Neural progenitor cell (in vitro differentiated cells): ENCODE measurements at regions not wholly inside any gene's neighbourhood (a gene's known extent, or its start where the extent isn't known, plus 50 kb on each side); places are given as distances from the start of the nearest gene placed in this dataset.

Experiments used
- DNase-seq: peaks from one replicate; pipeline ENCODE4 v3.0.0-alpha.2; 2016; ENCODE audit warnings: low spot score
- H2AFZ ChIP-seq: fragments of 200-600 bp; sonication (generic); replicated peaks from 2 replicates; pipeline ENCODE4 v1.6.1; 2016; ENCODE audit warnings: antibody characterized with exemption
- H3F3A ChIP-seq: fragments of 200-600 bp; sonication (generic); 2 replicates; pipeline ENCODE4 v1.6.1; 2016; ENCODE audit warnings: antibody characterized with exemption, low read depth
- H3K27ac ChIP-seq: fragments of 200-600 bp; sonication (generic); 2 replicates; pipeline ENCODE4 v1.5.1; 2016; ENCODE audit warnings: mild to moderate bottlenecking
- H3K27me3 ChIP-seq: fragments of 200-600 bp; sonication (generic); 2 replicates; pipeline ENCODE4 v1.6.1; 2016; ENCODE audit warnings: mild to moderate bottlenecking, moderate library complexity
- H3K36me3 ChIP-seq: fragments of 200-600 bp; sonication (generic); 2 replicates; pipeline ENCODE4 v1.5.1; 2016
- H3K4me1 ChIP-seq: fragments of 200-600 bp; sonication (generic); 2 replicates; pipeline ENCODE4 v1.6.1; 2016; ENCODE audit warnings: mixed run types
- H3K4me2 ChIP-seq: fragments of 200-600 bp; sonication (generic); 2 replicates; pipeline ENCODE4 v1.6.1; 2016
- H3K4me3 ChIP-seq: fragments of 200-600 bp; sonication (generic); 2 replicates; pipeline ENCODE4 v1.5.1; 2016
- H3K79me2 ChIP-seq: fragments of 200-600 bp; sonication (generic); 2 replicates; pipeline ENCODE4 v1.6.1; 2016; ENCODE audit warnings: low read depth
- H3K9ac ChIP-seq: fragments of 200-600 bp; sonication (generic); 2 replicates; pipeline ENCODE4 v1.6.1; 2016
- H3K9me3 ChIP-seq: fragments of 200-600 bp; sonication (generic); 2 replicates; pipeline ENCODE4 v1.5.1; 2016; ENCODE audit warnings: low read depth
- H4K20me1 ChIP-seq: fragments of 200-600 bp; sonication (generic); 2 replicates; pipeline ENCODE4 v1.6.1; 2016; ENCODE audit warnings: low read depth
- H3K27ac Mint-ChIP-seq: 3 replicates; pipeline ENCODE4 v1.8.0; 2021; ENCODE audit warnings: mixed read lengths
- H3K27me3 Mint-ChIP-seq: 2 replicates; pipeline ENCODE4 v1.8.0; 2022; ENCODE audit warnings: low read depth, mild to moderate bottlenecking, inconsistent platforms, moderate library complexity, mixed read lengths; ENCODE audit not compliant: insufficient read depth
- H3K36me3 Mint-ChIP-seq: 3 replicates; pipeline ENCODE4 v1.8.0; 2021; ENCODE audit warnings: mixed read lengths
- H3K4me1 Mint-ChIP-seq: 3 replicates; pipeline ENCODE4 v1.8.0; 2021; ENCODE audit warnings: mixed read lengths
- H3K4me3 Mint-ChIP-seq: 3 replicates; pipeline ENCODE4 v1.8.0; 2021; ENCODE audit warnings: mild to moderate bottlenecking, moderate library complexity, mixed read lengths
- H3K9me3 Mint-ChIP-seq: 3 replicates; pipeline ENCODE4 v1.8.0; 2020; ENCODE audit warnings: mixed read lengths
- EZH2 ChIP-seq: fragments of 200-600 bp; sonication (generic); IDR thresholded peaks from 2 replicates; pipeline ENCODE4 v1.6.1; 2017; ENCODE audit warnings: antibody characterized with exemption, mild to moderate bottlenecking, moderate library complexity
- EZH2phosphoT487 ChIP-seq: fragments of 200-600 bp; sonication (generic); IDR thresholded peaks from 2 replicates; pipeline ENCODE4 v1.6.1; 2017; ENCODE audit warnings: antibody characterized with exemption
- TF ChIP-seq, protein P1 (sequence below): fragments of 200-600 bp; sonication (generic); IDR thresholded peaks from 2 replicates; pipeline ENCODE4 v1.5.1; 2017; ENCODE audit warnings: antibody characterized with exemption, mild to moderate bottlenecking

DNA sequence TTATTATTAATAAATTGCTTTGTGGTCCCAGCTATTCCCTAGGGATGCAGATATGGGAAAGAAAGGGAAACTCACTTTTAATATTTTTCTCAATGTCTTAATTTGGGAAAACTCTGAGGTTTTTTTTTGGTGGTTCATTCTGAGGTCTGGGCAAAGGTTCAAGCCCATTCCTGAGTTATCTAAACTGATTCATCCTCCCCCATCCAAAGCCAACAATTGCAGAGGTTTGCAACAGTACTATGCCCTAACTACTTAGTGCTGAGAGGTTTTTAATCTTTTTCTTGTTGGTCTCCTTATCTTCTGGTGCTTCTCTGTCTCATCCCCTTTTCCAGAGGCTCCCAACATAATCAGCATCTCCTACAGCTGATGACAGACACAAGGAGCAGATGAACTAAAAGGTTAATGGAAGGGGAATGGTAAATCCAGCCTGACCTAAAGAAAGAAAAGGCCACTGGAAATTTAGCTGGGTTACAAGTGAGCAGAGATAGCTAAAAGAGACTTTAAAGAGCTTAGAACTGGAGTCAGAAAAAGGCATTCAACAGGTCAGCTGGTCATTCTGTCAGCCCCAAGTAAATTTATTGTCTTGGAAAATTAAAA is 390.4 kb downstream of the TGFB2 start:
- DNase-seq: no peak

GRCh38 chr1:218739426-218739825 is 394.3 kb downstream of the TGFB2 start:
- TF ChIP-seq, protein P1, sequence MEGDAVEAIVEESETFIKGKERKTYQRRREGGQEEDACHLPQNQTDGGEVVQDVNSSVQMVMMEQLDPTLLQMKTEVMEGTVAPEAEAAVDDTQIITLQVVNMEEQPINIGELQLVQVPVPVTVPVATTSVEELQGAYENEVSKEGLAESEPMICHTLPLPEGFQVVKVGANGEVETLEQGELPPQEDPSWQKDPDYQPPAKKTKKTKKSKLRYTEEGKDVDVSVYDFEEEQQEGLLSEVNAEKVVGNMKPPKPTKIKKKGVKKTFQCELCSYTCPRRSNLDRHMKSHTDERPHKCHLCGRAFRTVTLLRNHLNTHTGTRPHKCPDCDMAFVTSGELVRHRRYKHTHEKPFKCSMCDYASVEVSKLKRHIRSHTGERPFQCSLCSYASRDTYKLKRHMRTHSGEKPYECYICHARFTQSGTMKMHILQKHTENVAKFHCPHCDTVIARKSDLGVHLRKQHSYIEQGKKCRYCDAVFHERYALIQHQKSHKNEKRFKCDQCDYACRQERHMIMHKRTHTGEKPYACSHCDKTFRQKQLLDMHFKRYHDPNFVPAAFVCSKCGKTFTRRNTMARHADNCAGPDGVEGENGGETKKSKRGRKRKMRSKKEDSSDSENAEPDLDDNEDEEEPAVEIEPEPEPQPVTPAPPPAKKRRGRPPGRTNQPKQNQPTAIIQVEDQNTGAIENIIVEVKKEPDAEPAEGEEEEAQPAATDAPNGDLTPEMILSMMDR: no peak
- TF ChIP-seq EZH2phosphoT487 (no peak), EZH2 (no peak)
- no peak overlapping the region for H2AFZ ChIP-seq

More for the DNA sequence above, 390.4 kb downstream of the TGFB2 start:
- H3K9me3 ChIP-seq: no peaks in the 10 kb centered on the region
- TF ChIP-seq, protein P1: no peak
- TF ChIP-seq EZH2 (no peak), EZH2phosphoT487 (no peak)
- Mint-ChIP-seq H3K9me3 (no peaks in the 10 kb centered on the region), H3K36me3 (no peaks in the 10 kb centered on the region), H3K27ac (no peak overlapping the region), H3K27me3 (no peaks in the 10 kb centered on the region), H3K4me1 (no peaks in the 10 kb centered on the region), H3K4me3 (no peak overlapping the region)
- H3K79me2 ChIP-seq: no peaks in the 10 kb centered on the region
- no peaks in the 10 kb centered on the region for H3F3A ChIP-seq
- H3K4me2 ChIP-seq: no peak overlapping the region
- no peak overlapping the region for H2AFZ ChIP-seq
- H3K4me3 ChIP-seq: no peak overlapping the region
- no peak overlapping the region for H3K27ac ChIP-seq
- H3K36me3 ChIP-seq: no peaks in the 10 kb centered on the region
- no peak overlapping the region for H3K9ac ChIP-seq
- no peaks in the 10 kb centered on the region for H3K27me3 ChIP-seq
- no peaks in the 10 kb centered on the region for H4K20me1 ChIP-seq
- no peaks in the 10 kb centered on the region for H3K4me1 ChIP-seq

DNA sequence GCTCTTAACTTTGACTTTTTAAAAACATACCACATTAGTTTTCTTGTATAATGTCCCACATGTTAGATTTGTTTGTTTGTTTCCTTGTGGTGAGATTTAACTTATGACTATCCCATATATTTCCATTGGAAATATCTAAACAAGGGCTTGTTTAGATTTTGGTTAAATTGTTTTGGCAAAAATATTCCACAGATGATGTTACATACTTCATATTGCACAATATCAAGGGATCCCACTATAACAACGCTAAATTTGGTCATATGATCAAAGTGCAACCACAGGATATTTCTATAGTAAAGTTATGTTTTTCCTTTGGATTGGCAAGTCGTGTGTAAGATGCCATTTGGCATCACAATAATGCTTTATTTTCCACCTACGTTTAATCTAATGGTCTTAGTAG is 396.7 kb downstream of the TGFB2 start:
- peaks cover 2% of the 10 kb centered on the region for H3K4me1 Mint-ChIP-seq
- no peak overlapping the region for H3K9ac ChIP-seq

More at GRCh38 chr1:218739426-218739825, 394.3 kb downstream of the TGFB2 start:
- no peak for DNase-seq
- H3K4me3 ChIP-seq: no peak overlapping the region
- H3K79me2 ChIP-seq: no peaks in the 10 kb centered on the region
- H3K36me3 ChIP-seq: no peaks in the 10 kb centered on the region
- H3K27me3 ChIP-seq: no peaks in the 10 kb centered on the region
- no peak overlapping the region for H3K27ac ChIP-seq
- Mint-ChIP-seq H3K4me3 (no peak overlapping the region), H3K27ac (no peak overlapping the region), H3K4me1 (peaks cover 2% of the 10 kb centered on the region), H3K36me3 (no peaks in the 10 kb centered on the region), H3K9me3 (peaks cover 10% of the 10 kb centered on the region), H3K27me3 (no peaks in the 10 kb centered on the region)
- no peaks in the 10 kb centered on the region for H4K20me1 ChIP-seq
- H3F3A ChIP-seq: no peaks in the 10 kb centered on the region
- H3K9me3 ChIP-seq: no peaks in the 10 kb centered on the region
- no peak overlapping the region for H3K9ac ChIP-seq
- H3K4me1 ChIP-seq: no peaks in the 10 kb centered on the region
- no peak overlapping the region for H3K4me2 ChIP-seq

More for the DNA sequence above, 396.7 kb downstream of the TGFB2 start:
- H4K20me1 ChIP-seq: no peaks in the 10 kb centered on the region
- H3K4me3 Mint-ChIP-seq: no peak overlapping the region
- H3K4me3 ChIP-seq: no peak overlapping the region
- H3K4me2 ChIP-seq: no peak overlapping the region
- DNase-seq: no peak
- no peaks in the 10 kb centered on the region for H3K9me3 ChIP-seq
- no peak overlapping the region for H3K27ac Mint-ChIP-seq
- H3K9me3 Mint-ChIP-seq: peaks cover 21% of the 10 kb centered on the region
- no peaks in the 10 kb centered on the region for H3K36me3 ChIP-seq
- H3K4me1 ChIP-seq: no peaks in the 10 kb centered on the region
- H3K79me2 ChIP-seq: no peaks in the 10 kb centered on the region
- TF ChIP-seq, protein P1: no peak
- TF ChIP-seq EZH2: no peak
- no peak for TF ChIP-seq EZH2phosphoT487
- no peak overlapping the region for H2AFZ ChIP-seq
- no peaks in the 10 kb centered on the region for H3K36me3 Mint-ChIP-seq
- H3K27me3 Mint-ChIP-seq: no peaks in the 10 kb centered on the region
- no peaks in the 10 kb centered on the region for H3K27me3 ChIP-seq
- no peaks in the 10 kb centered on the region for H3F3A ChIP-seq
- H3K27ac ChIP-seq: no peak overlapping the region
